Dermis blood vessel endothelial cell (primary cell): ENCODE measurements at regions not wholly inside any gene's neighbourhood (a gene's known extent, or its start where the extent isn't known, plus 50 kb on each side); places are given as distances from the start of the nearest gene placed in this dataset.

Experiments
- DNase-seq: peaks from one replicate; pipeline ENCODE4 v3.0.0; 2010

DNA sequence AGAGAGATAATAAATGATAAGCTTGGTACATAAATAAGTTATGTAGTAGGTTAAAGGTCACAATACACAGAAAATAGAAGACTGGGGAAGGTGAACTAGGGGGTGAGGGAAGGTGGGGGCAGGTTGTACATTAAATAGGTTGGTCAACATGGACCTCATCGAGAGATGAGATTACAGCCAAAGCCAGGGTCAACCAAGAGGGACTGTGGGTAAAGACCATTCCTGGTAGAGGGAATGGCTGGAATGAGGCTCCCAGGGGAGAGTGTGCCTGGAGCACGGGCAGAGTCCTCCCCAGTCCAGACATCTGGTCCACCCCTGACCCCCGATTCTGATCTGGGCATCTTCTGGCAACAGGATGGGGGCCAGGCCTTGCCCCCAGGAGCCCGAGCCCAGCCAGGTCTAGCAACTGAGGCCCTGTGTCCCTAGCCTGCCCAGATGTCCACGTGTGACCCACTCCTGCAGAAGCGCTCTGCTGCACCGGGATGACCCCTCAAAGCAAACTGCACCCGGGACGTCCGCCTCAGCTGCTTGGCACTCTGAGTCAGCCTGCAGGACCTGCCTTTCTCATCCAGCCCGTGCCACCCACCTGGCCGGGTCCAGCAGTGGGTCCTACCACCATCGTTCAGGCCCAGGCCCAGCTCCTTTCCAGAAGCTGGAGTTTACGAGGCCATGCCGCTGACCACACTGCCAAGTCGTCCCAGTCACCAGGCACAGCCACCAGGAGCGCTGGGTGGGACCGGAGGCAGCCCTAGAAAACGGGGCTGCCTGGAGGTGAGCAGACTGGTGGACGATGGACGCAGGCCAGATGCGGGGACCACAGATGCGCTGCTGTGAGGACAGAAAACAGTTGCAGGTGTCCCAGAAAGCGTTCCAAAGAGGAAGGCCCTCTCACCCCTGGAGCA lies 56.2 kb upstream of the ID2 start:
- no peak for DNase-seq

GRCh38 chr2:8626572-8626971 lies 55.3 kb upstream of the ID2 start:
- DNase-seq = no peak

DNA sequence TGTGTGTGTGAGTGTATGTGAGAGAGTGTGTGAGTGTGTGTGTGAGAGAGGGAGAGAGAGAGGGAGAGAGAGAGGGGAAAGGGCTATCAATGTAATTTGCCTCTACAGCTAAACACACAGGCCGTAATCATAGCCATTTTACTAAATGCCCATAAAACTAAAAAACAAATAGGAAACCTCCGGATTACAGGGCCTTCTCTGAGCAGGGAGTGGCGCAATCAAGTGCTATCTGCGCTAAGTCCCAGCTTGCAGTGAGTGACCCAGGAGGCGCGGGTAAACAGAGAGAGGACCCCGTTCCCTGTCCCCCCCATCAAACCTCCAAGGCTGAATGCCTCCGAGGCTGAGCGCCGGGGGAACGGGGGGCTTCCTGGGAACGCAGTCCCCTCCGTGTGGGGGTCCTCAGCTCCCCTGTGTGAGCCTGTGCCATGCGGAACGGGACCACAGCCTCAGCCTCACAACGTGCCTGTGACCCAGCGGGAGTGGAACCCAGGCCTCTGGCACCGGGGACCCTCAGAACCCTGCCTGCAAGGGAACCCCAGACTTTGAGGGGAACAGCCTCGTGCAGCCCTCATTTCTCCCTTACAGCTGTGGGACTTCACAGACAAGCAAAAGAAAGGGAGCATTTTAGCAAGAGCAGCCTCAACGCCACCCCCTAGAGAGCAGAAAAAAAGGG lies 54.7 kb upstream of the ID2 start:
- no peak for DNase-seq

GRCh38 chr2:8627692-8628085 lies 54.2 kb upstream of the ID2 start:
- no peak for DNase-seq

- DNase-seq = no peak
Measured at GRCh38 chr2:8628179-8628865, 53.5 kb upstream of the ID2 start.

DNA sequence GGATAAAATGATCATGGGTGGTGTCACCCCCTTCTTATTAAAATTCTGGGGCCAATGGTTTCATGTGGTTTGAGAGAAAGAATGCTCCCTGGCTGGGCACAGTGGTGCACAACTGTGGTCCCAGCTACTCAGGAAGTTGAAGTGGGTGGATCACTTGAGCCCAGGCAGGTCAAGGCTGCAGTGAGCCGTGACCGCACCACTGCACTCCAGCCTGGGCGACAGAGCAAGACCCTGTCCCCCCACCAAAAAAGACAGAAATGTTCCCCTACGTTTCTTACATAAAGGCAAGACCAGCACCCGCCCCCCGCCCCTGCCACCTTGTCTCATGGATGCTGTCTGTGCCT lies 53.0 kb upstream of the ID2 start:
- DNase-seq = no peak

DNA sequence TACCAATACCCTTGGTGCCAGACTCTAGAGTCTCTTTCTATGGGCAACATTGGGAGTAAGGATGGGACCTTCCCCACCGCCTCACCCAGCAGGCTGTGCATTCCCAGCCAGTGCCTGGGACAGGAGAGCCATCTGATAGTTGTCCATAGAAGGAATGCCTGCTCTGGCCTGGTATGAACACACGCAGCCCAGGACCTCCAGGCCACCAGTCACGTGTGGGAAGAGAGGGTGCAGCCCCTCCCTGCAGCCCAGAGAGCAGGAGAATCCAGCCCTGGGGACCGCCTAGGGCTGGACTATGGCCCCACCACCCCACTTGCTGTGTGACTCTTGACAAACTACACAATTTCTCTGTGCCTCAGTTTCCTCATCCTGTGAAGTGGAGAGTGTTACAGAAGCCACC lies 52.5 kb upstream of the ID2 start:
- no peak for DNase-seq

DNA sequence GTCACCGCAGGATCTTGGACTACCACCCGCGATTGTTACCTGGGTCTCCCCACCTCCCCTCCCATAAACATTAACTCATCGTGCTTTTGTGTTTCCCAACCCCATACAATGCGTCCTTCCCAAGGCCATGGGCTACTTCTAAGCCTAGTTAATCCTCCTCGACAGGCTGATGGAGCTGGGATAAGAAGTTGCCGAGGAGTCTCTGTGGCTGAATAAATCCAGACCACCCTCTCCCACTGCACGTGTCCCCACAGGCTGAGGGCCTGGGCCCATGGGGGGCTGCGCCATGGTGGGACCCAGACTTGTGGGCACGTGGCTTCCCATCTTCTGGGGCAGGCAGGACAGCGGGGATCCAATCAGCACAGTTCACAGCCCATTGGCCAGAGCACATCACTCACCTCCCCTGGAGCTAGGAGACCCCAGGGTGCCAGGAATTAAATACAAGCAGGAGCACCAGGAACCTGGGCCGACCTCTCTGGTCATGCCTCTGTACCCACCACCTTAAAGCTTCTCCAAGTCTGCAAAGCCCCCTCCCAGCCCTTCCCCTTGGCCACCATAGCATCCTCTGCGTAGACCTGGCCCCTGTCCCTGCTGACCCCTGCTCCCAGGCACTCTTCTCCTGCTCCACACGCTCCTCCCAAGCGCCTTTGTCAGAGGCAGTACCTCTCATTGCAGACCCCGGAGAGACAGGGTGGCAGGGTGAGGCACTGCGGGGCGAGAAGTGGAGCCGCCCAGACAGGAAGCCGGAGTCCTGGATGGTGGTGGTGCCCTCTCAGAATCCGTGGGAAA lies 51.0 kb upstream of the ID2 start:
- no peak for DNase-seq

- DNase-seq = no peak
Measured at GRCh38 chr2:8631465-8632005, 50.3 kb upstream of the ID2 start.
